A549 (cell line): ENCODE measurements at regions not wholly inside any gene's neighbourhood (a gene's known extent, or its start where the extent isn't known, plus 50 kb on each side); places are given as distances from the start of the nearest gene placed in this dataset.

Experiments
- BHLHE40 ChIP-seq: IDR thresholded peaks from 2 replicates; pipeline ENCODE4 v1.6.1; 2012; ENCODE audit warnings: low read depth, low read length, inconsistent platforms
- CHD2 ChIP-seq: fragments of 150-350 bp; IDR thresholded peaks from 2 replicates; pipeline ENCODE4 v1.6.1; 2014; ENCODE audit warnings: low read length; ENCODE audit not compliant: partially characterized antibody
- CTCF ChIP-seq: fragments of >200 bp; sonication (Bioruptor Twin); formaldehyde crosslinking; IDR thresholded peaks from 3 replicates; pipeline ENCODE4 v1.5.1; 2016
- EP300 ChIP-seq, 2 experiments: fragments of >200 bp; sonication (Bioruptor Twin); formaldehyde crosslinking; IDR thresholded peaks; 2 replicates in 1 of 2; 3 replicates in 1 of 2; pipeline ENCODE4 v1.6.1; 2016 to 2017
- ESRRA ChIP-seq: fragments of 150-350 bp; IDR thresholded peaks from 2 replicates; pipeline ENCODE4 v1.6.1; 2014; ENCODE audit warnings: mild to moderate bottlenecking, low read length, borderline replicate concordance
- MAFK ChIP-seq: fragments of 450-650 bp; IDR thresholded peaks from 2 replicates; pipeline ENCODE4 v1.6.1; 2014; ENCODE audit not compliant: partially characterized antibody
- POLR2A ChIP-seq: IDR thresholded peaks from 2 replicates; pipeline ENCODE4 v1.6.1; 2012; ENCODE audit warnings: mild to moderate bottlenecking, low read length
- RAD21 ChIP-seq, 2 experiments: fragments of >200 bp in 1 of 2; sonication (Bioruptor Twin) in 1 of 2; formaldehyde crosslinking in 1 of 2; IDR thresholded peaks in 1 of 2; conservative IDR thresholded peaks in 1 of 2; 2 replicates in 1 of 2; 3 replicates in 1 of 2; pipeline ENCODE4 v1.6.1; 2012 to 2018; ENCODE audit warnings: inconsistent platforms in 1 of 2
- SMC3 ChIP-seq: fragments of >200 bp; sonication (Bioruptor Twin); formaldehyde crosslinking; IDR thresholded peaks from 3 replicates; pipeline ENCODE4 v1.6.1; 2018; ENCODE audit warnings: inconsistent platforms
- TFCP2L1 ChIP-seq: fragments of 250-450 bp; sonication (Bioruptor Pico); IDR thresholded peaks from 2 replicates; pipeline ENCODE4 v1.5.0; 2021; ENCODE audit warnings: mild to moderate bottlenecking
- TP53 ChIP-seq: fragments of 250-450 bp; sonication (Bioruptor Pico); IDR thresholded peaks from 2 replicates; pipeline ENCODE4 v1.5.0; 2021; ENCODE audit warnings: mild to moderate bottlenecking, moderate library complexity
- ZFP36 ChIP-seq: fragments of 450-650 bp; IDR thresholded peaks from 2 replicates; pipeline ENCODE4 v1.6.1; 2014; ENCODE audit warnings: borderline replicate concordance; ENCODE audit not compliant: partially characterized antibody
- TF ChIP-seq, protein P1 (sequence below): fragments of 200-600 bp; sonication (generic); IDR thresholded peaks from 2 replicates; pipeline ENCODE4 v1.6.1; 2016; ENCODE audit warnings: antibody characterized with exemption, mild to moderate bottlenecking, moderate library complexity
- TF ChIP-seq, protein P2 (sequence below): IDR thresholded peaks from 2 replicates; pipeline ENCODE4 v1.6.1; 2012

GRCh38 chr4:4759232-4759631 lies 100.2 kb upstream of the MSX1 start:
- TF ChIP-seq CTCF (no peak), POLR2A (no peak), ESRRA (no peak), SMC3 (no peak), RAD21 (conservative IDR thresholded peaks at IDR 0.05 in 1 of 2, IDR thresholded peaks at IDR 0.05 in 1 of 2) (no peak), BHLHE40 (no peak), ZFP36 (no peak), MAFK (no peak), TP53 (CRISPR knock-in tag) (no peak), TFCP2L1 (CRISPR knock-in tag) (no peak), CHD2 (no peak), EP300 (IDR thresholded peaks at IDR 0.05) (no peak)
- TF ChIP-seq, protein P1, sequence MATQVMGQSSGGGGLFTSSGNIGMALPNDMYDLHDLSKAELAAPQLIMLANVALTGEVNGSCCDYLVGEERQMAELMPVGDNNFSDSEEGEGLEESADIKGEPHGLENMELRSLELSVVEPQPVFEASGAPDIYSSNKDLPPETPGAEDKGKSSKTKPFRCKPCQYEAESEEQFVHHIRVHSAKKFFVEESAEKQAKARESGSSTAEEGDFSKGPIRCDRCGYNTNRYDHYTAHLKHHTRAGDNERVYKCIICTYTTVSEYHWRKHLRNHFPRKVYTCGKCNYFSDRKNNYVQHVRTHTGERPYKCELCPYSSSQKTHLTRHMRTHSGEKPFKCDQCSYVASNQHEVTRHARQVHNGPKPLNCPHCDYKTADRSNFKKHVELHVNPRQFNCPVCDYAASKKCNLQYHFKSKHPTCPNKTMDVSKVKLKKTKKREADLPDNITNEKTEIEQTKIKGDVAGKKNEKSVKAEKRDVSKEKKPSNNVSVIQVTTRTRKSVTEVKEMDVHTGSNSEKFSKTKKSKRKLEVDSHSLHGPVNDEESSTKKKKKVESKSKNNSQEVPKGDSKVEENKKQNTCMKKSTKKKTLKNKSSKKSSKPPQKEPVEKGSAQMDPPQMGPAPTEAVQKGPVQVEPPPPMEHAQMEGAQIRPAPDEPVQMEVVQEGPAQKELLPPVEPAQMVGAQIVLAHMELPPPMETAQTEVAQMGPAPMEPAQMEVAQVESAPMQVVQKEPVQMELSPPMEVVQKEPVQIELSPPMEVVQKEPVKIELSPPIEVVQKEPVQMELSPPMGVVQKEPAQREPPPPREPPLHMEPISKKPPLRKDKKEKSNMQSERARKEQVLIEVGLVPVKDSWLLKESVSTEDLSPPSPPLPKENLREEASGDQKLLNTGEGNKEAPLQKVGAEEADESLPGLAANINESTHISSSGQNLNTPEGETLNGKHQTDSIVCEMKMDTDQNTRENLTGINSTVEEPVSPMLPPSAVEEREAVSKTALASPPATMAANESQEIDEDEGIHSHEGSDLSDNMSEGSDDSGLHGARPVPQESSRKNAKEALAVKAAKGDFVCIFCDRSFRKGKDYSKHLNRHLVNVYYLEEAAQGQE: no peak
- TF ChIP-seq, protein P2, sequence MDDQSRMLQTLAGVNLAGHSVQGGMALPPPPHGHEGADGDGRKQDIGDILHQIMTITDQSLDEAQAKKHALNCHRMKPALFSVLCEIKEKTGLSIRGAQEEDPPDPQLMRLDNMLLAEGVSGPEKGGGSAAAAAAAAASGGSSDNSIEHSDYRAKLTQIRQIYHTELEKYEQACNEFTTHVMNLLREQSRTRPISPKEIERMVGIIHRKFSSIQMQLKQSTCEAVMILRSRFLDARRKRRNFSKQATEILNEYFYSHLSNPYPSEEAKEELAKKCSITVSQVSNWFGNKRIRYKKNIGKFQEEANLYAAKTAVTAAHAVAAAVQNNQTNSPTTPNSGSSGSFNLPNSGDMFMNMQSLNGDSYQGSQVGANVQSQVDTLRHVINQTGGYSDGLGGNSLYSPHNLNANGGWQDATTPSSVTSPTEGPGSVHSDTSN: no peak
